ENCODE measurements at regions not wholly inside any gene's neighbourhood (a gene's known extent, or its start where the extent isn't known, plus 50 kb on each side); places are given as distances from the start of the nearest gene placed in this dataset.

- no peak for DNase-seq
Measured at GRCh38 chr11:133693110-133693509, 152.2 kb downstream of the SPATA19 start.

DNA sequence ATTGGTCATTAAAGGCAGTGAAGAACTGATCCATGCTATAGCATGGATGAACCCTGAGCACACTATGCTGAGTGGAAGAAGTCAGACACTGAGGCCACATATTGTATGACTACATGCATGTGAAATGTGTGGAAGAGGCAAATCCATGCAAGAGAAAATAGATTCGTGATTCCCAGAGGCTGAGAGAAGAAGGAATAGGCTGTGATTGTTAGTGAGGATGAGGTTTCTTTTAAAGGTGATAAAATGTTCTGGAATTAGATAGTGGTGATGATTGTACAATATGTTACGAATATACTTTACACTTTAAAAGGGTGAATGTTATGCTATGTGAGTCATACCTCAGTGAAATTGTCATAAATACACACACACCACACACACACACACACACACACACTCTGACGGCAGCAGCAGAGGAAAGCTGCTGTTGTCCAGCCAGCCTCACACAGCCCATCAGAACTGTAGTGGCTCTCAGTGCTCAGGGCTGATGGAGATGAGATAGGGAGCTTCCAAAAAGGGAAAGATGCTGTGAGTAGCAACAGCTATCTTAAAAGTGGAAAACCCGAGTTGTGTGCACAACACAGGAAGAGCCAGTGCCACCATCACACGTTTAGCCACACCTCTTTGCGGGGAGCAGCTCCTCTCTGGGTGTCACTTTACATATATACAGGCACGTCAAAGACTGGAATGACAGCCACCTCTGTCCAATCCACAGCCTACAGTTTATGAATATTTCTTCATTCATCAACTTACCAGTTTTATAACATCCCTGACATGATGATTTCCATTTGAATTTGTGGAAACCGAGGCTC, 153.0 kb downstream of the SPATA19 start:
- no peak for DNase-seq

DNA sequence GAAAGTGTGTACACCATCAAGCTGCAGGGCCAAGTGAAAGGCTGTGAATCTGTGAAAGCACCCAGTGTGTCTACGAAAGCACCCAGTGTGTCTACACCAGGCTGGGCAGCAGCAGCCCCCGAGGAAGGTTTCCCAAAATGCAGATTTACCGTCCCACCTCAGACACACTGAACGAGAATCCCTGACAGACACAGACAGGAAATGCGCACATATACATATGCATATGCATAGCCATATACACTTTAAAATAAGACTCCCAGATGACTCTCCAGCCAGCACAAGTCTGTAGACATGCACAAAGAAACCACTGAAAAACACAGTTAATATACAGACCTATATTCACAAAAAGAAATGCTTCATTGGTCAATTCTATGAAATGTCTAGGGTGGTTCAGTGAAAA, 155.5 kb upstream of the OPCML start:
- DNase-seq: no peak

DNA sequence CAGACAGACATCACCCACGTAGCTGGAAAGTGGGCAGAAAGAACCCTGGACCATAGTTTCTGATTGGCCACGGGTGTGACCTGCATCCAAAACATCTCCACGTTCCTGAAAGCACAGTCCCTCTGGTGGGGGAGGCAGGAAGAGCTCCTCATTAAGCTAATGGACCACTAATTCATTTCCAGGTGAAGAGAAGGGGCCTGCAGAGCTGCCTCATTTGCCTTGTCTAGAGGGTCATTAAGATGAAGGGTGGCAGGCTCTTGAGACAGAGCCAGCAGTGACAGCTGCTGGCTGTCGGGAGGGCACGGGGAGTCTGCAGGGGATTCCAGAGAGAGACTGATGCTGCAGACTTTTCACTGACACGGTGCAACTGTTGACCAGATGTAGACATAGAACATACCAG, 149.6 kb upstream of the OPCML start:
- DNase-seq: no peak

DNA sequence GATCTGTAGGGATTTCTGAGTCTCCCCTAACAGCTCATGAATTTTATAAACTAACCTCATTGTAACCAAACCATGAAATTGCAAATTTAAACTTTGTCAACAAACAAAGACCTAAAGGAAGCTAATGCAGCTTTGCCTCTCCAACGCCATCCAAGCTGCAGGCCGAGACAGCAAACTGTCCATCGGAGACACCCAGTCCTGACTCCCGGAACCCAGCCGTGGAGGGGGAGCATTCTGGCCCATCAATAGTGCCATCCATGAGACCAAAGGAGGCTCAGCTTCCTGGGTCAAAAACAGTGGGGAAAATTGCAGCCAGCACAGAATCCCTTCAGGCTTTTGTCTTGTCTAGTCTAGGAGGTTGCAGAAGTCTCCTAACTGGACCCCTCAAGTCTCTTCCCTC, 147.6 kb upstream of the OPCML start:
- DNase-seq: no peak

- DNase-seq: no peak
Measured at GRCh38 chr11:133678191-133678590, 145.9 kb upstream of the OPCML start.

DNA sequence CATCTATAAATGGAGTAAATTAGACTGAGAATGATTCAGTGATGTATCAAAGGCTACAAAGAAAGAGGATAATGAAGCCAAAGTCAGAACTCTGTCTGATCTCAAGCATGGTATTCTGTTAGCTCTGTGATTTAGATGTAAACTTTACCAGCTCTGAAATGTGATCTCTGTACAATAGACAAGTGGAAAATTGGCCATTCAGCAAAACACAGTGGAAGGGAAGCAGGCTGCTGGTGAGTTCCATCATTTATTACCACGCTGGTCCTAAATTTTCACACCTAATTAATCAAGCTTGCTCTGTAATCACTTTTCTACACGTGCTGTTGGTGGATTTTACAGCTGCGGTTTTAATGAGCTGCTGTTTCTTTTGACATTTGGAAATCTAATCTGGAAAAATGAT, 145.1 kb upstream of the OPCML start:
- DNase-seq: no peak

DNA sequence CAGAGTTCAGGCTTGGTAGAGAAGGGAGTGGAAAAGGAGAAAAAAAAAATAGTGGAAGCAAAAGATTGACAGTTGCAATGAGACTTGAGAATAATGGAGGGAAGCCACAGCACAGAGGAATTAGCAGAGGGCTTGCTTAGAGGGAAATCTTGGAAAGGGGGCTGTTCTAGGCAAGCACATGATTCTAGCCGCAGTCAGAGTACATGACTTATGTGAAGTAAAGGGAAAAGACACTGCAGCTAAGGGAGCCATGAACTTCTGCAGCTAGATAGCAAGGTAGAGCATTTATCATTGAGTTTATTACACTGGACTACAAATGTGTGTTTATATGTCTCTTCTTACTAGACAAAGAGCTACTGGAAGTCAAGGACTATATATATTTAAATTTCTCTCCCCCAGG, 144.0 kb upstream of the OPCML start:
- DNase-seq: no peak

GRCh38 chr11:133669371-133670053, 137.2 kb upstream of the OPCML start:
- DNase-seq: no peak

DNA sequence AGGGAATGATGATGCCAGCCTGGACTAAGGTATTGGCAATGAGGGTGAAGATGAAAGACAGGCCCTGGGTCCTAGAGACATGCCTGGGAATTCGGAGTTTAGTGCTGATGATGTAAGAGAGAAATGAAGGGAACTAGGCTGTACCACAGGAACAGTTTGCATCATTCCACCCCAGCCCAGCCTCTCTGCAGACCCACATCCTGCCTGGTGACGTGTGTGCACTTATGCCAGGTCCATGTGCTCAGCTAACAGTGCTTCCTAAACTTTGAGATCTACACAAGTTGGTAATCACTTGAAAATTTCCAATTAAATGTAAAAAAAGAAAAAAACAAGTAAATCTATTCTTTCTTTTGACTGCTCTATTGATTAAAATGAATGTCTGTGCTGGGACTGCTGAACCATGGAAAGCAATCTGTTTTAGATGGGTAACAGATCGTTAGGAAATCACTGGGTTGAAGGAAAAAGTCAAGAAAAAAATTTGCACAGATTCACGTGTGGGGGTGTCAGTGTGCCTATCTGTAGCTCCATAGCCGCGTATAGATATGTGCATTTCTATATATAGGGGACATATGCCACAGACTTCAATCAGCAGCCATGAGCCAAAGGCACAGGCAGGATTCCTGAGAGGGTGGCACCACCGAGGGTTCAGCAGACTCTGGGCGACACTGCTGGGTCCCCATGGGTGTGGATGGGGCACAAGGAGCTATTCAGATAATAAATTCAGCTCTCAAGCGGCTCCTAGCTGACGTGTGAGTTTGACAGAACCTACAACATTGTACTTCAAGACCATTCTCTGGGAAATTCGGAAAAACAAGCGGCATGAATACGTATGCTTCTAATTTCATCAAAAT, 131.1 kb upstream of the OPCML start:
- no peak for DNase-seq

DNA sequence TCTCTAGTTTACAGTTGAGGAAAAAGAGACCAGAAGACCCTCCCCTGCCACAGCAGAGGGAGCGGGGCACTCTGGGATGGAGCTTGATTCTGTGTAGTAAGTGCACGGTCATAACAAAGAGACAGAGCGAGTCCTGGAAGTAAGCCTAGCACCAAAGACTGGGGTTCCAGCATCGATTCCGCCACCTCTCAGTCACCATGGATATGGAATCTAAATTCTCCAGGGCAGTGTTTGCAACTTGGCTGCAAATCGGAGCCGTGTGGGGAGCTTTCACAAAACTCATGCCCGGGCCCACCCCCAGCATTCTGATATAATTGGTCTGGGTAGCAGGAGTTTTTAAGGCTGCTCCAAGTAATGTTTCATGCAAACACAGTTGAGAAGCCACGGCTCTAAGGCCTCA, 129.5 kb upstream of the OPCML start:
- DNase-seq: no peak

DNA sequence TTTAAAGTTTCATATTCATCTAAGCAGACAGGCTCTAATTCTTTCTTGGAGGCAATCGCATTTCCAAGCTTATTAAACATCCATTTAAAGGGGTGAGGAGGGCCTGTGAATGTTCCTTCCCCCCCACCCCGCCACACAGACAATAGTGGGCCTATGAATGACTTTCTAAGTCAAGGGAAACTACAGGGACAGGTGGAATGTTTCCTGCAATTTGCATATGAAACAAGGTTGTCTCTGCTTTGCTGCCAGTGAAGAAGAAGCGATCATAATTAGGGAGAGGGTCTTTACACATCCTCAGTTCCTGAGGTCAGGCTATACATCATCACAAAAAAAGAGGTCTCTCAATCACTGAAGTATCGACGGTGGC, 127.9 kb upstream of the OPCML start:
- no peak for DNase-seq

DNA sequence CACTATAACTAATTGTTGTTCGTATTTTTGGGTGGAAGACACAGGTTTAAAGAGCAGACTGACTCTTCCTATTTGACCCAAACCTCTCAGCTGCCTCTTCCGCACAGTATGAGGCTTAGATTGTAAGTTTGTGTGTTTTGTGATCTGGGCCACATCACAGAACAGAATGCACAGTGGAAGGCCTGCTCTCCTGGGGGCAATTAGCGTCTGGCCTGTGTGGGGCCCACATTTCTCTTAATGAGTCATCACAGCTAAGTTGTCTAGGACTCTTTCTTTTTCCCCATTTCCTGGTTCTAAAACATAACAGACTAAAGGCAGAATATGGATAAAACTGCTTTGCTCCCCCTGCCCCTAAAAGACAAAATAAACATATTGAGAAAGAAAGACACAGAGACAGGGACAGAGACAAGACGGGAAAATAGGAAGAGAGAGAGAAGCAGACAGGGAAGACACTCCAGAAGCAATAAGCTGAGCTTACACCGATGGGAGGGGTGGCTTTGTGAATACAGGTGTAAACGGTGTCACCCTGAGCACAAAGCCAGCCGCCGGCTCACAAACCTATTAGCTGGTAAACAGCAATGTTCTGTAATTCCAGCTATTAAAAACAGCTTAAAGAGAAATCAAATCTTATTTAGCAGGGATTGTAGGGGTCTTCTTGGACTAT, 127.4 kb upstream of the OPCML start:
- peak; percentile 3 for DNase-seq

GRCh38 chr11:133657054-133657453, 124.8 kb upstream of the OPCML start:
- DNase-seq: no peak

GRCh38 chr11:133656082-133656635, 123.9 kb upstream of the OPCML start:
- no peak for DNase-seq

GRCh38 chr11:133654630-133655212, 122.4 kb upstream of the OPCML start:
- no peak for DNase-seq

- DNase-seq: no peak
Measured at GRCh38 chr11:133653336-133653735, 121.0 kb upstream of the OPCML start.

DNA sequence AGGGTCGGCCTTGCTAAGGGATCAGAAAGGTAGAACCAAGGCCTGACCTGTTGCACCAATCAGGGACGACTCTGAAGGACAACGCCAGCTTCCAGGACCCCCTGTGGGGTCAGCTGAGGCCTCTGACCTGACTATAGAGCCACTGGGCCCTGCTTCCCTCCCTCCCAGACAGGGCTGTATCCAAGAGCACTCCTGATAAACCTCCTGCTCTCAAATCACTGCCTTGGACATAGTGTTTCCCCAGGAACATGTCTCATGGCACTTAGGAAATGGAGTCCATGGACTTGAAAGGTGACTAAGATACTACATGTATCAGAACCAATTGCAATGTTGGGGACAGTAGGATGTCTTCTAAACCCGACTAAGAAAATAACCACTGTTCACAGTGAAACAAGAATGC, 117.8 kb upstream of the OPCML start:
- DNase-seq: no peak

DNA sequence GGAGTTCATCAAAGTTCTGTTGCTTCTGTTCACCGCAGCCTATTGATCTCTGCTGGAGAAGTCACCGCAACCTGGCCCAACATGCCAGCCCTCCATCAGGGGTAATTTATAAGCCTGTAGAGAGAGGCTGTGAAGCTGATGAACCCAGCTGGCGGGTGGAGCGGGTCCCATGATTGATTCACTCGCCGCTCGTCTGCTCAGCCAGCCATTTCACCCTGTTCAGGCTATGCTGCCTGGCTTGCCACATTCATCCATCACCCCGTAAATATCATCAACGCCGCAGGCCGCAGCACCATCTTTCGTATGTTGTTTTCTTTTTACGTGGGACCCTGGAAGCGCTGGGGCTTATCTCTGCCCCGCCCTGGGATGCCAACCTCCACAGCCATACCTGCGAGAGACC, 116.7 kb upstream of the OPCML start:
- DNase-seq: no peak

DNA sequence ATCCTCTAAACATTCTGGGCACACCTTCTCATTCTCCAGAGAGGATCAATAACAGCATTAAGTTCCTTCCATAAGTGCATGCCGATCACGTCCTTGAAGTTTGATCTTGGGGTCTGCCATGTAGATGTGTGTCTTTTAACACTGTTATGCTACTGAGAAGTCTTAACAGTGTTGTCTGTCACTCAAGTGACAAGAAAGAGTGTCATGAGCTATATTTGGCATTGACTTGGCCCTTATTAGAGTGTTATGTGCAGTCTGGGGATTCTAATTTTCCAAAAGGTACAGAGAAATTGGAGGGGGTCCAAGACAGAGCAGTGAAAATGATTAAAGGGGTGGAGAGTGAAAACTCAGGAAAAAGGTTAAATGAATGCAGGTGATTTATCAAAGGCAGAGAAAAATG, 107.1 kb upstream of the OPCML start:
- no peak for DNase-seq

DNA sequence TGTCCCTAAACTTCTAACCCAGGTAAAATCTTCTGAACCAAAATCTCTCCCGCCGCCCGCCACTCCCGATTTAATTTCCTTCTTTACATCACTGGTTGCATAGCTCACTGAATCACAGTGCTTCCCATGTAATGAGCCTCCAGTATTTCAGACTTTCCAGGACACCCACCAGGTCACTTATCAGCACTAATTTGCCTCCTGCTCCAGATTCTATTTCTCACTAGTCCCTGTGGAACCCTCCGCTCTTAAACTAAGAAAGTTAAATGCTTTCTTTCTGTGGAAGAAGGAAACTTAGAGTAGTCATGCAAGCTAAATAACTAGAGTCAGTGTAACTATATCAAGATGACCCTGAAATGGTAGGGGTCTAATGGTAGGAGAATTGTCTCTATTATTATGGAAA, 106.6 kb upstream of the OPCML start:
- no peak for DNase-seq

DNA sequence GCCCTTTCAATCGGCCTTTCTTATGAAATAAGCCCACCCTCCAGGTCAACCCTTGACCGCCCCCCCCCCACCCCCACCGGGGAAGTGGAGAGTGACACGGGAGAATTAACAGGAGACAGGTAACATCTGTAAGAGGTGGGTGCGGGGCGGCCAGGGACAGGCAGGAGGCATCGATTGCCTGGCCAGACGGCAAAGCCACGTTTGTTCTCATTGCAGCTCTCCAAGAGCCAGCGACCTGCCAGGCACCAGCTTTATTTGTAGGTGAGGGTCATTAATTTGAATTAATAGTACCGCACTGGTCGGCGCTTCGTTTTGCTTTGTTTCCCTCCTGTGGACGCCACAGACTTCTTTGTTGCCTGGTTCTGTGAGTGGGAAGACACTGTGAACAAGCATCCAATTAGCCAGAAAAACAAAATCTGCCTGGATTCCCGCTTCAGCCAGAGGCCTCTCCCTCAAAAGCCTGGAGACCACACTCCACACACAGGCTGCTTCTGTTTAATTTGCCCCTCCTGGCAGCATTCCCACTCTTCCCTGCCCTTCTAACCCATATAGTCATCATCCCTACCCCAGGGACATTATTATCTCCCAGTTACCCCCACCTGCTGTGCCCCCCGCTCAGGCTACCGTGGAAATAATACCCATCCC, 104.5 kb upstream of the OPCML start:
- no peak for DNase-seq

Data from fibroblast of skin of right quadriceps (primary cell).